PFSK-1 (cell line): ENCODE measurements at regions not wholly inside any gene's neighbourhood (a gene's known extent, or its start where the extent isn't known, plus 50 kb on each side); places are given as distances from the start of the nearest gene placed in this dataset.

Source experiments
- FOXP2 ChIP-seq: optimal IDR thresholded peaks from 2 replicates; pipeline ENCODE3; 2011; ENCODE audit warnings: borderline replicate concordance, control low read depth, inconsistent platforms; ENCODE audit not compliant: insufficient read depth; ENCODE audit errors: extremely low read length, extremely low read depth
- POLR2AphosphoS5 ChIP-seq: IDR thresholded peaks from 2 replicates; pipeline ENCODE4 v1.6.1; 2012; ENCODE audit warnings: low read depth, mild to moderate bottlenecking, control low read depth, low read length, moderate library complexity
- SIN3A ChIP-seq: IDR thresholded peaks from 2 replicates; pipeline ENCODE4 v1.6.1; 2012; ENCODE audit warnings: mild to moderate bottlenecking, low read length, moderate library complexity, borderline replicate concordance; ENCODE audit not compliant: insufficient read depth
- TAF1 ChIP-seq: IDR thresholded peaks from 2 replicates; pipeline ENCODE4 v1.6.1; 2012; ENCODE audit warnings: low read length, control low read depth, borderline replicate concordance; ENCODE audit not compliant: insufficient read depth
- TF ChIP-seq, protein P1 (sequence below), 2 experiments: IDR thresholded peaks; 2 replicates each; pipeline versions ENCODE4 v1.6.1 to v1.8.0; 2011 to 2012; ENCODE audit warnings: low read depth in 2 of 2, low read length in 2 of 2, control low read depth in 1 of 2, inconsistent platforms in 1 of 2, mild to moderate bottlenecking in 1 of 2, moderate library complexity in 1 of 2; ENCODE audit not compliant: insufficient read depth in 1 of 2

DNA sequence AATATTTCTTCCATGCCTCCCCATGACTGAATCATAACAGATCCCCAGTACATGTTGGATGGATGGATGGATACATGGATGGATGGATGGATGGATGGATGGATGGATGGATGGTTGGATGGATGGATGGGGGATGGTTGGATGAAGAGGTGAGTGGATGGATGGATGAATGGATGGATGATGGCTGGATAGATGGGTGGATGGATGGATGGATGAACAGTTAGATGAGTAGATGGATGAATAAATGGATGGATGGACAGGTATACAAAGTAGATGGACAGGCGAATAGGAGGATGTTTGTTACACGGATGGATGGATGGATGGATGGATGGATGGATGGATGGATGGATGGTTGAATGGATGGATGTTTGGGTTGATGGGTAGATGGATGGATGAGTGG, 120.0 kb upstream of the HAND1 start:
- TF ChIP-seq, protein P1, sequence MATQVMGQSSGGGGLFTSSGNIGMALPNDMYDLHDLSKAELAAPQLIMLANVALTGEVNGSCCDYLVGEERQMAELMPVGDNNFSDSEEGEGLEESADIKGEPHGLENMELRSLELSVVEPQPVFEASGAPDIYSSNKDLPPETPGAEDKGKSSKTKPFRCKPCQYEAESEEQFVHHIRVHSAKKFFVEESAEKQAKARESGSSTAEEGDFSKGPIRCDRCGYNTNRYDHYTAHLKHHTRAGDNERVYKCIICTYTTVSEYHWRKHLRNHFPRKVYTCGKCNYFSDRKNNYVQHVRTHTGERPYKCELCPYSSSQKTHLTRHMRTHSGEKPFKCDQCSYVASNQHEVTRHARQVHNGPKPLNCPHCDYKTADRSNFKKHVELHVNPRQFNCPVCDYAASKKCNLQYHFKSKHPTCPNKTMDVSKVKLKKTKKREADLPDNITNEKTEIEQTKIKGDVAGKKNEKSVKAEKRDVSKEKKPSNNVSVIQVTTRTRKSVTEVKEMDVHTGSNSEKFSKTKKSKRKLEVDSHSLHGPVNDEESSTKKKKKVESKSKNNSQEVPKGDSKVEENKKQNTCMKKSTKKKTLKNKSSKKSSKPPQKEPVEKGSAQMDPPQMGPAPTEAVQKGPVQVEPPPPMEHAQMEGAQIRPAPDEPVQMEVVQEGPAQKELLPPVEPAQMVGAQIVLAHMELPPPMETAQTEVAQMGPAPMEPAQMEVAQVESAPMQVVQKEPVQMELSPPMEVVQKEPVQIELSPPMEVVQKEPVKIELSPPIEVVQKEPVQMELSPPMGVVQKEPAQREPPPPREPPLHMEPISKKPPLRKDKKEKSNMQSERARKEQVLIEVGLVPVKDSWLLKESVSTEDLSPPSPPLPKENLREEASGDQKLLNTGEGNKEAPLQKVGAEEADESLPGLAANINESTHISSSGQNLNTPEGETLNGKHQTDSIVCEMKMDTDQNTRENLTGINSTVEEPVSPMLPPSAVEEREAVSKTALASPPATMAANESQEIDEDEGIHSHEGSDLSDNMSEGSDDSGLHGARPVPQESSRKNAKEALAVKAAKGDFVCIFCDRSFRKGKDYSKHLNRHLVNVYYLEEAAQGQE (IDR thresholded peaks at IDR 0.05; ENCODE audit: insufficient read depth in 1 of 2, low read depth in 2 of 2, low read length in 2 of 2), result no peak
- TF ChIP-seq TAF1, result no peak
- no peak for TF ChIP-seq POLR2AphosphoS5
- TF ChIP-seq SIN3A, result no peak
- TF ChIP-seq FOXP2, result no peak
